A673 (cell line): ENCODE measurements at regions not wholly inside any gene's neighbourhood (a gene's known extent, or its start where the extent isn't known, plus 50 kb on each side); places are given as distances from the start of the nearest gene placed in this dataset.

ENCODE experiments used
- BruUV-seq: library from RNA; stranded (reverse); fragments of 400-500 nt; replicated peaks from 2 replicates; lab custom pipeline; 2021; lab: Mats Ljungman, UMichigan
- CTCF ChIA-PET: fragments of 300-600 bp; sonication (Branson Sonifier 250); formaldehyde crosslinking; loops from one replicate; lab custom pipeline; 2022; ENCODE audit warnings: antibody characterized with exemption; lab: Charles Lee
- POLR2A ChIA-PET: fragments of 300-600 bp; sonication (Branson Sonifier 250); formaldehyde crosslinking; loops from one replicate; lab custom pipeline; 2022; ENCODE audit warnings: antibody characterized with exemption; ENCODE audit not compliant: low non-redundant PET; lab: Charles Lee
- DNase-seq: peaks from one replicate; pipeline ENCODE4 v3.0.0-alpha.2; 2015; ENCODE audit warnings: low spot score
- H3K27ac ChIP-seq: fragments of 200-600 bp; sonication (generic); 2 replicates; pipeline ENCODE4 v1.5.1; 2016; ENCODE audit warnings: mixed run types, low read depth, mild to moderate bottlenecking, mixed read lengths, antibody characterized with exemption, low read length; ENCODE audit not compliant: poor library complexity, severe bottlenecking
- H3K27me3 ChIP-seq: fragments of 200-600 bp; sonication (generic); replicated peaks from 2 replicates; pipeline ENCODE4 v1.6.1; 2017; ENCODE audit warnings: mixed run types, low read depth, mild to moderate bottlenecking, mixed read lengths, antibody characterized with exemption, low read length; ENCODE audit not compliant: insufficient read depth, poor library complexity
- H3K36me3 ChIP-seq: fragments of 200-600 bp; sonication (generic); 2 replicates; pipeline ENCODE4 v1.6.1; 2016; ENCODE audit warnings: mixed run types, mild to moderate bottlenecking, mixed read lengths, antibody characterized with exemption, low read length; ENCODE audit not compliant: insufficient read depth, poor library complexity, severe bottlenecking
- H3K4me1 ChIP-seq: fragments of 200-600 bp; sonication (generic); 2 replicates; pipeline ENCODE4 v1.6.1; 2017; ENCODE audit warnings: mixed run types, mild to moderate bottlenecking, mixed read lengths, antibody characterized with exemption, low read length; ENCODE audit not compliant: insufficient read depth, poor library complexity, severe bottlenecking
- H3K4me3 ChIP-seq: fragments of 200-600 bp; sonication (generic); 2 replicates; pipeline ENCODE4 v1.5.1; 2016; ENCODE audit warnings: low read depth, mixed run types, mild to moderate bottlenecking, mixed read lengths, low read length; ENCODE audit not compliant: poor library complexity, severe bottlenecking
- H3K9me3 ChIP-seq: fragments of 200-600 bp; sonication (generic); 2 replicates; pipeline ENCODE4 v1.6.1; 2016; ENCODE audit warnings: mixed run types, low read depth, mild to moderate bottlenecking, mixed read lengths, antibody characterized with exemption, low read length; ENCODE audit not compliant: poor library complexity, severe bottlenecking
- CTCF ChIP-seq: fragments of 300-800, 200-600 bp; sonication (generic); conservative IDR thresholded peaks from 2 replicates; pipeline ENCODE4 v1.5.1; 2017; ENCODE audit warnings: low read depth, mild to moderate bottlenecking, antibody characterized with exemption, low read length, moderate library complexity, mixed read lengths
- EZH2 ChIP-seq: fragments of 200-600 bp; sonication (generic); IDR thresholded peaks from 2 replicates; pipeline ENCODE4 v1.6.1; 2017; ENCODE audit warnings: borderline replicate concordance, low read depth, mild to moderate bottlenecking, mixed read lengths, antibody characterized with exemption, low read length; ENCODE audit not compliant: poor library complexity, severe bottlenecking
- intact Hi-C: fragments of 100-400 bp; cut with micrococcal nuclease; formaldehyde crosslinking; loops from one replicate; pipeline ENCODE4 v1.10.0; 2022; ENCODE audit not compliant: unreplicated experiment

- Histone ChIP-seq H3K27ac (no peak overlapping the region), H3K27me3 (peaks cover 6% of the 10 kb centered on the region), H3K4me1 (no peaks in the 10 kb centered on the region), H3K36me3 (no peaks in the 10 kb centered on the region), H3K4me3 (no peak overlapping the region), H3K9me3 (no peaks in the 10 kb centered on the region)
- intact Hi-C loops = no loop called here
- no TSS peak for BruUV-seq
- no peak for TF ChIP-seq EZH2
- TF ChIP-seq CTCF = no peak
- CTCF ChIA-PET = no interaction called here
- POLR2A ChIA-PET = no interaction called here
- no peak for DNase-seq
Observed at GRCh38 chr22:49687786-49688515, 139.7 kb downstream of the BRD1 start.

GRCh38 chr22:49687333-49687732 lies 140.3 kb downstream of the BRD1 start:
- peaks cover 8% of the 10 kb centered on the region for H3K27me3 ChIP-seq
- CTCF ChIA-PET = no interaction called here
- H3K4me1 ChIP-seq = no peaks in the 10 kb centered on the region
- TF ChIP-seq CTCF = no peak
- no peak for TF ChIP-seq EZH2
- intact Hi-C loops = no loop called here
- POLR2A ChIA-PET = no interaction called here
- H3K9me3 ChIP-seq = no peaks in the 10 kb centered on the region
- no peak overlapping the region for H3K4me3 ChIP-seq
- no peaks in the 10 kb centered on the region for H3K36me3 ChIP-seq
- BruUV-seq = no TSS peak
- no peak for DNase-seq
- no peak overlapping the region for H3K27ac ChIP-seq

- Histone ChIP-seq H3K27me3 (peaks cover 10% of the 10 kb centered on the region), H3K36me3 (no peaks in the 10 kb centered on the region), H3K27ac (no peak overlapping the region), H3K4me3 (no peak overlapping the region), H3K9me3 (no peaks in the 10 kb centered on the region), H3K4me1 (no peaks in the 10 kb centered on the region)
- intact Hi-C loops = no loop called here
- TF ChIP-seq EZH2 (no peak), CTCF (no peak)
- BruUV-seq = no TSS peak
- ChIA-PET POLR2A (no interaction called here), CTCF (no interaction called here)
- no peak for DNase-seq
Observed at GRCh38 chr22:49686495-49687219, 141.0 kb downstream of the BRD1 start.
